HUES48 (cell line): ENCODE measurements at regions not wholly inside any gene's neighbourhood (a gene's known extent, or its start where the extent isn't known, plus 50 kb on each side); places are given as distances from the start of the nearest gene placed in this dataset.

Experiments
- H3K27ac ChIP-seq: one replicate; pipeline ENCODE4 v1.7.0; 2013; ENCODE audit warnings: low read depth, low read length, inconsistent platforms
- H3K27me3 ChIP-seq: 2 replicates; pipeline ENCODE4 v1.6.1; 2013; ENCODE audit warnings: mild to moderate bottlenecking, low read length; ENCODE audit not compliant: control insufficient read depth, insufficient read depth
- H3K36me3 ChIP-seq: 2 replicates; pipeline ENCODE4 v1.6.1; 2013; ENCODE audit warnings: low read length; ENCODE audit not compliant: control insufficient read depth, insufficient read depth
- H3K4me1 ChIP-seq: 2 replicates; pipeline ENCODE4 v1.6.1; 2013; ENCODE audit warnings: mild to moderate bottlenecking, low read length; ENCODE audit not compliant: control insufficient read depth, insufficient read depth
- H3K4me3 ChIP-seq: 2 replicates; pipeline ENCODE4 v1.5.1; 2013; ENCODE audit warnings: mild to moderate bottlenecking, low read depth, low read length
- H3K9ac ChIP-seq: 2 replicates; pipeline ENCODE4 v1.6.1; 2013; ENCODE audit warnings: mild to moderate bottlenecking, low read depth, low read length, moderate library complexity
- H3K9me3 ChIP-seq: 2 replicates; pipeline ENCODE4 v1.6.1; 2013; ENCODE audit warnings: low read length; ENCODE audit not compliant: control insufficient read depth, insufficient read depth

GRCh38 chrX:30981968-30982367 is 89.9 kb downstream of the FTHL17 start:
- Histone ChIP-seq H3K36me3 (no peaks in the 10 kb centered on the region), H3K27me3 (no peaks in the 10 kb centered on the region), H3K9ac (no peak overlapping the region), H3K4me1 (no peaks in the 10 kb centered on the region), H3K9me3 (no peaks in the 10 kb centered on the region), H3K4me3 (no peak overlapping the region), H3K27ac (no peak overlapping the region)

- H3K9ac ChIP-seq = no peak overlapping the region
- H3K36me3 ChIP-seq = no peaks in the 10 kb centered on the region
- H3K27ac ChIP-seq = no peak overlapping the region
- no peaks in the 10 kb centered on the region for H3K9me3 ChIP-seq
- no peaks in the 10 kb centered on the region for H3K27me3 ChIP-seq
- peaks cover 5% of the 10 kb centered on the region for H3K4me1 ChIP-seq
- no peak overlapping the region for H3K4me3 ChIP-seq
These were observed 90.2 kb upstream of the TAB3 start for GRCh38 chrX:30979271-30979670.

GRCh38 chrX:30975467-30975866 is 86.4 kb upstream of the TAB3 start:
- H3K27ac ChIP-seq = no peak overlapping the region
- no peak overlapping the region for H3K9ac ChIP-seq
- H3K36me3 ChIP-seq = no peaks in the 10 kb centered on the region
- H3K27me3 ChIP-seq = peaks cover 6% of the 10 kb centered on the region
- H3K4me3 ChIP-seq = no peak overlapping the region
- H3K4me1 ChIP-seq = peaks cover 18% of the 10 kb centered on the region
- no peaks in the 10 kb centered on the region for H3K9me3 ChIP-seq

GRCh38 chrX:30973784-30974427 is 84.9 kb upstream of the TAB3 start:
- H3K9ac ChIP-seq = no peak overlapping the region
- H3K36me3 ChIP-seq = no peaks in the 10 kb centered on the region
- H3K4me3 ChIP-seq = no peak overlapping the region
- H3K27ac ChIP-seq = no peak overlapping the region
- H3K27me3 ChIP-seq = peaks cover 6% of the 10 kb centered on the region
- H3K9me3 ChIP-seq = no peaks in the 10 kb centered on the region
- peaks cover 18% of the 10 kb centered on the region for H3K4me1 ChIP-seq

GRCh38 chrX:30971774-30972603 is 82.9 kb upstream of the TAB3 start:
- H3K27ac ChIP-seq = no peak overlapping the region
- no peaks in the 10 kb centered on the region for H3K36me3 ChIP-seq
- peak overlapping the region; percentile 55 for H3K4me3 ChIP-seq
- peaks cover 18% of the 10 kb centered on the region for H3K4me1 ChIP-seq
- peak overlapping the region; percentile 4; the same call in 1 of the 2 replicates for H3K9ac ChIP-seq
- peaks cover 6% of the 10 kb centered on the region for H3K27me3 ChIP-seq
- no peaks in the 10 kb centered on the region for H3K9me3 ChIP-seq

GRCh38 chrX:30967516-30967915 is 78.5 kb upstream of the TAB3 start:
- no peak overlapping the region for H3K4me3 ChIP-seq
- H3K9me3 ChIP-seq = no peaks in the 10 kb centered on the region
- H3K36me3 ChIP-seq = no peaks in the 10 kb centered on the region
- no peak overlapping the region for H3K9ac ChIP-seq
- H3K27me3 ChIP-seq = peaks cover 6% of the 10 kb centered on the region
- peaks cover 8% of the 10 kb centered on the region for H3K4me1 ChIP-seq
- no peak overlapping the region for H3K27ac ChIP-seq

- Histone ChIP-seq H3K4me3 (no peak overlapping the region), H3K27ac (no peak overlapping the region), H3K36me3 (no peaks in the 10 kb centered on the region), H3K4me1 (no peaks in the 10 kb centered on the region), H3K9me3 (no peaks in the 10 kb centered on the region), H3K9ac (no peak overlapping the region), H3K27me3 (no peaks in the 10 kb centered on the region)
These were observed 76.7 kb upstream of the TAB3 start for GRCh38 chrX:30965767-30966166.

GRCh38 chrX:30961387-30962174 is 72.5 kb upstream of the TAB3 start:
- no peaks in the 10 kb centered on the region for H3K36me3 ChIP-seq
- H3K27me3 ChIP-seq = no peaks in the 10 kb centered on the region
- no peak overlapping the region for H3K27ac ChIP-seq
- no peak overlapping the region for H3K9ac ChIP-seq
- H3K9me3 ChIP-seq = no peaks in the 10 kb centered on the region
- no peak overlapping the region for H3K4me3 ChIP-seq
- no peaks in the 10 kb centered on the region for H3K4me1 ChIP-seq

- no peak overlapping the region for H3K9ac ChIP-seq
- no peaks in the 10 kb centered on the region for H3K36me3 ChIP-seq
- no peaks in the 10 kb centered on the region for H3K9me3 ChIP-seq
- H3K27me3 ChIP-seq = no peaks in the 10 kb centered on the region
- no peak overlapping the region for H3K4me3 ChIP-seq
- H3K4me1 ChIP-seq = no peaks in the 10 kb centered on the region
- no peak overlapping the region for H3K27ac ChIP-seq
These were observed 68.7 kb upstream of the TAB3 start for GRCh38 chrX:30957753-30958152.

GRCh38 chrX:30955687-30956086 is 66.6 kb upstream of the TAB3 start:
- H3K36me3 ChIP-seq = no peaks in the 10 kb centered on the region
- no peak overlapping the region for H3K27ac ChIP-seq
- no peaks in the 10 kb centered on the region for H3K4me1 ChIP-seq
- no peaks in the 10 kb centered on the region for H3K27me3 ChIP-seq
- no peaks in the 10 kb centered on the region; the same call in 1 of the 2 replicates for H3K9me3 ChIP-seq
- H3K4me3 ChIP-seq = no peak overlapping the region
- H3K9ac ChIP-seq = no peak overlapping the region

- Histone ChIP-seq H3K27me3 (no peaks in the 10 kb centered on the region; the same call in 1 of the 2 replicates), H3K27ac (no peak overlapping the region), H3K4me3 (no peak overlapping the region), H3K9ac (no peak overlapping the region), H3K9me3 (no peaks in the 10 kb centered on the region; the same call in 1 of the 2 replicates), H3K36me3 (no peaks in the 10 kb centered on the region), H3K4me1 (no peaks in the 10 kb centered on the region)
These were observed 61.9 kb upstream of the TAB3 start for GRCh38 chrX:30951003-30951402.
